ENCODE measurements at regions not wholly inside any gene's neighbourhood (a gene's known extent, or its start where the extent isn't known, plus 50 kb on each side); places are given as distances from the start of the nearest gene placed in this dataset.

GRCh38 chr4:89368861-89369260, 61.3 kb upstream of the GPRIN3 start:
- no peak overlapping the region for H3K27ac Mint-ChIP-seq (ENCODE audit: low read depth, unreplicated experiment)
- H3K4me3 Mint-ChIP-seq (ENCODE audit: unreplicated experiment) = no peak overlapping the region
- TF ChIP-seq CTCF (IDR thresholded peaks at IDR 0.05; ENCODE audit: unreplicated experiment) = no peak

GRCh38 chr4:89365776-89366175, 58.2 kb upstream of the GPRIN3 start:
- no TSS peak for BruUV-seq (replicated peaks)
- peak; percentile 61 for DNase-seq (ENCODE audit: unreplicated experiment)
- Mint-ChIP-seq H3K4me3 (ENCODE audit: unreplicated experiment) (no peak overlapping the region), H3K36me3 (ENCODE audit: insufficient read depth, unreplicated experiment) (no peaks in the 10 kb centered on the region), H3K9me3 (ENCODE audit: unreplicated experiment) (peaks cover 7% of the 10 kb centered on the region), H3K27ac (ENCODE audit: low read depth, unreplicated experiment) (no peak overlapping the region), H3K27me3 (ENCODE audit: insufficient read depth, unreplicated experiment) (no peaks in the 10 kb centered on the region), H3K4me1 (ENCODE audit: insufficient read depth, unreplicated experiment) (no peaks in the 10 kb centered on the region)
- ChIA-PET POLR2A (interaction anchor here (0.7 to 1.0 kb wide), 2 partner anchors 13 to 19 kb away, joined by 3 read pairs; no protein-coding TSS in a partner anchor), CTCF (interaction anchor here (0.9 to 1.7 kb wide), 2 partner anchors 13 to 111 kb away, joined by 3 to 5 read pairs; no protein-coding TSS in a partner anchor)
- TF ChIP-seq CTCF (IDR thresholded peaks at IDR 0.05; ENCODE audit: unreplicated experiment) = no peak
- intact Hi-C loops (cut with micrococcal nuclease) = no loop called here

More at GRCh38 chr4:89368861-89369260, 61.3 kb upstream of the GPRIN3 start:
- CTCF ChIA-PET = no interaction called here
- Mint-ChIP-seq H3K4me1 (ENCODE audit: insufficient read depth, unreplicated experiment) (no peaks in the 10 kb centered on the region), H3K27me3 (ENCODE audit: insufficient read depth, unreplicated experiment) (no peaks in the 10 kb centered on the region), H3K9me3 (ENCODE audit: unreplicated experiment) (peaks cover 7% of the 10 kb centered on the region), H3K36me3 (ENCODE audit: insufficient read depth, unreplicated experiment) (no peaks in the 10 kb centered on the region)
- intact Hi-C loops (cut with micrococcal nuclease) = no loop called here
- BruUV-seq (replicated peaks) = no TSS peak
- no peak for DNase-seq (ENCODE audit: unreplicated experiment)
- POLR2A ChIA-PET = no interaction called here

- Mint-ChIP-seq H3K9me3 (ENCODE audit: unreplicated experiment) (peaks cover 7% of the 10 kb centered on the region), H3K4me1 (ENCODE audit: insufficient read depth, unreplicated experiment) (no peaks in the 10 kb centered on the region), H3K27me3 (ENCODE audit: insufficient read depth, unreplicated experiment) (no peaks in the 10 kb centered on the region), H3K4me3 (ENCODE audit: unreplicated experiment) (no peak overlapping the region), H3K27ac (ENCODE audit: low read depth, unreplicated experiment) (no peak overlapping the region), H3K36me3 (ENCODE audit: insufficient read depth, unreplicated experiment) (no peaks in the 10 kb centered on the region)
- intact Hi-C loops (cut with micrococcal nuclease) = no loop called here
- no peak for TF ChIP-seq CTCF (IDR thresholded peaks at IDR 0.05; ENCODE audit: unreplicated experiment)
- ChIA-PET CTCF (no interaction called here), POLR2A (interaction anchor here (0.7 to 1.0 kb wide), 2 partner anchors 12 to 18 kb away, joined by 3 read pairs; no protein-coding TSS in a partner anchor)
- DNase-seq (ENCODE audit: unreplicated experiment) = no peak
- BruUV-seq (replicated peaks) = no TSS peak
These were observed 57.8 kb upstream of the GPRIN3 start for GRCh38 chr4:89365375-89365774.

GRCh38 chr4:89364541-89364940, 56.9 kb upstream of the GPRIN3 start:
- Mint-ChIP-seq H3K4me3 (ENCODE audit: unreplicated experiment) (no peak overlapping the region), H3K36me3 (ENCODE audit: insufficient read depth, unreplicated experiment) (no peaks in the 10 kb centered on the region), H3K4me1 (ENCODE audit: insufficient read depth, unreplicated experiment) (no peaks in the 10 kb centered on the region), H3K9me3 (ENCODE audit: unreplicated experiment) (peaks cover 7% of the 10 kb centered on the region), H3K27ac (ENCODE audit: low read depth, unreplicated experiment) (no peak overlapping the region), H3K27me3 (ENCODE audit: insufficient read depth, unreplicated experiment) (no peaks in the 10 kb centered on the region)
- no peak for TF ChIP-seq CTCF (IDR thresholded peaks at IDR 0.05; ENCODE audit: unreplicated experiment)
- POLR2A ChIA-PET = no interaction called here
- CTCF ChIA-PET = no interaction called here
- DNase-seq (ENCODE audit: unreplicated experiment) = no peak
- BruUV-seq (replicated peaks) = no TSS peak
- intact Hi-C loops (cut with micrococcal nuclease) = no loop called here

Measured in MCF 10A (cell line).